H4 (cell line): ENCODE measurements at regions not wholly inside any gene's neighbourhood (a gene's known extent, or its start where the extent isn't known, plus 50 kb on each side); places are given as distances from the start of the nearest gene placed in this dataset.
"Not testable (repeated sequence)": the region's sequence is repeated elsewhere in the genome, so short reads cannot be mapped to it uniquely, and the experiment has no call there.

Experiments used
- DNase-seq: peaks from one replicate; pipeline ENCODE4 v3.0.0-alpha.2; 2015; ENCODE audit warnings: low spot score

DNA sequence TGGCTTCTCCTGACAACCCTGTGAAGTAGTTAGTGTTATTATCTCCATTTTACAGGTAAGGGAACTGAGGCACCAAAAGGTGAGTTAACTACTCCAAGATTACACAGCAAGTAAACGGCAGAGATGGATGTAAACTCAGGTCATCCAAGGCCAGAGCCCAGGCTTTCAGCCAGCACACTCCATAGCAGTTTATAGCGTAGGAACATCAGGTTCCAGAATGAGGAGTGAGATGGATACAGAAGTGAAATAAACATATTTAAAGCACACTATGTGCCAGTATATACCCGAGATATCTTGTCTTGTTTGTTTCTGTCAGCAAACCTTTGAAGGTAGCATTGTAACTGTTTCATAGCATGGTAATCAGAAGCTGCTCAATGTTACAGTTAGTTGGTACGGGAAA is 279.0 kb downstream of the OXSM start:
- no peak for DNase-seq

DNA sequence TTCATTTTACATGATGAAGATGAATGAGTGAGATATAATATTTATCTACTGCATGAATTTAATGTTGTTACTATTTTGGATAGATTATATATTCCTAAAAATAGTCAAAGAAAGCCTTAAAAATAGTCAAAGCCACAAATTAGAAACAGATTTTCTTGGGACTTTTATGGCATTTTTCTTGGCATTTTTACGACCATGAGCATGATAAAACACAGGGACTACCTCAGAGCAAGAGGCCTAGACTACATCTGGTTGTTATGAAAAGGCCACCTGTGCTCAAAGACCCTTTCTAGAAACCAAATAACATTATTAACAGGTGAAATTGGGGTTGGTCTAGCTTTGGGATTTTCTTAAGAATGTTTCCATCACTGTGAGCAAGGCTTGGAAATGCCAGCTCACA is 281.0 kb downstream of the OXSM start:
- DNase-seq = no peak

DNA sequence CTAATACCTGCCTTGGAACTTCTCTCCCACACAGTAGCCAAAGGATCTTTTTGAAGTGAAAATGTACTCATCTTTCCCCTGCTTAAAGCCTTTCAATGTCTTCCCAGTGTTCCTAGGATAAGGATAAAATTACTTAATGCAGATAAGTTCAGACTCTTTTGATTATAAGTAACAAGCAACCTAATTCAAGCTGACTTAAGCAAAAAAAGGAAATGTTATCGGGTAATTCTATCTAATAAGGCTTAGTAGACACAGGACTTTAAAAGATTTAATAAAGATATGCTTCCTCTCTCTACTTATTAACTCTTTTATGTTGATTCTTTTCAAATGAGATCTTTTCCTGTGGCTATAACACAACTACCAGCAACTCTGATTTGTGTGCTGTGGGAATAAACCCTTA is 284.2 kb downstream of the OXSM start:
- no peak for DNase-seq

DNA sequence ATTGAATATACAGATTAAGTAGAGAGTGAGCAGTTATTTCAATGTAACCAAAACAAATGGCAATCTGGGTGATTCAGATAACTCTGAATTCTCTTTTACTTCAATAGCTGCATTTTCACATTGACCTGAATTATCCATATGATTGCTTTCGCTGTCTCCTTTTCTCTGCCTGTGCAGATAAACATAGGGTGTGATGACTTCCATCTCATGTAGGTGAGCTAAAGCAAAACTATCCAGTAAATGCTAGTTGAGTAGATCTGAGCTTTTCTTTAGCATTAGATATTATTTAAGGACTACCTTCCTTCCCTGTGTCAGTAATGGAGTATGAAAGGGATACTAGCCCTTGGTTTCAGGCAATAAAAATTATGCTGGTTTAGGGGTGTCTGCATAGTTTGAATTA is 288.6 kb downstream of the OXSM start:
- DNase-seq = no peak

DNA sequence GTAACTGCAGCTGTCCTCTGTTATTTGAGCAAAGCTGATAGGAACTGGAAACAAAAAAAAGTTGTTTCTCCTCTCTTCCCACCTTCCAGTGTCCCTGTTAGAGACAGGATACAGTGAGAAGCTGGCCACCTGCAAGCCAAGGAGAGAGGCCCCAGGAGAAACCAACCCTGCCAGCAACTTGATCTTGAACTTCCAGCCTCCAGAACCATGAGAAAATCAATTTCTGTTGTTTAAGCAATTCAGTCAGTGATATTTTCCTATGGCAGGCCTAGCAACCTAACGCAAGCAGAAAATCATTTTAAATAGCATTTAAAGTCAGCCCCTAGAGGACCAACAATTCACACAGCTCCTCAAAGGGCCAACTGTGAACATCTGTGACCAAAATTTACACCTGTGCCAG is 291.3 kb downstream of the OXSM start:
- DNase-seq = no peak

DNA sequence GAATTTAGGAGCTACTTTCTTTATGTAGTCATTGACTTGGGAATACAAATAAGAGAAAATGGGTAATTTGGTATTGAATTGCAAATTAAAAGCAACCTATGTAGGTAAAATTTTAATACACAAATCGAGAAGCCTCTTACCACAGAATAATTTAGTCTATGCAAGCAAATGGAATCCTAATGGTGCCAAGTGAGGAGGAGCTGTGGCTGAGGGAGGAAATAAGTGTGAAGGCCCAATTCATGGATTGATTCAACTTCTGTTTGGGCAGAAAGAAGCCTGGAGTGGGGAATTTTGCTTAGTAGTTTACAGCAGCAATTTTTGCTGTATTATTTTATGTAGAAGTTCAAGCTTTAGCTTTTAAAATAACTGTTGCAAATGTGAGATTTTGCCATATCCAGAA is 291.9 kb downstream of the OXSM start:
- no peak for DNase-seq

DNA sequence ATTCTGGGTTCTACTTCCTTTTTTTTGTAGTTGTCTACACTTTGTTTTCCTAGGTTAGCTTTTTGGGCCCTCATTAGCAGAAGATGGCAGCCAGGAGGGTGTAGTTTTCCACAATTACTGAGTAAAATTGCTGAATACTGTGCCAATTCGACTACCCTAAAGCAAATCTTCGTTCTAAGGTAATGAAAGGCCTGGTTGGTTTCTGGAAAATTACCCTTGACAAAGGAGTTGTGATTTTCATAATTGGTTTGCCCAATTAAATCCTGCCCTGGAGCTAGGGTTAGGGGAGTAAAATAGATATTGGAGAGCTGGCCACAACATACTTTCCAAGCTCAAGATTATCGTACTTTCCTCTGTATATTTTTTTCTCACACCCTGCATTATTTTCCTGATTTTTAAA is 293.0 kb downstream of the OXSM start:
- DNase-seq = no peak

DNA sequence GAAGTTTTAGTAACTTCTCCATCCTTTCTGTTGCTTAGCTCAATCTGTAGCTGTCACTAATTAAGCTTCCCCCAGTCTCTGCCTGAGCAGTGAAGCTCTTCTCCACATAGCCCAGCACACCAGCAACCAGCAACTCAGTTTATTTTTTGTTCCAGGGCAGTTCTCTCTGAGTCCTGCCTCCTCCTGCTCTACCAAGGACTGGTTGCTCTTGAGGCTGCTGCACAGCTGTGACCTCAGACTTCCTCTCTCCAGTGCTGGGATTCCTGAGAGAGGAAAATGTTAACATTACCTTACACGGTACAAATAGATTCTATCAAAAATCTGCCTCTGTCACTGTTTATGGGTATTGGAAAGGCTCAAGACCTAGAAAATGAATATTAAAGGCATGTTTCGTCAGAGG is 294.7 kb downstream of the OXSM start:
- DNase-seq = no peak

DNA sequence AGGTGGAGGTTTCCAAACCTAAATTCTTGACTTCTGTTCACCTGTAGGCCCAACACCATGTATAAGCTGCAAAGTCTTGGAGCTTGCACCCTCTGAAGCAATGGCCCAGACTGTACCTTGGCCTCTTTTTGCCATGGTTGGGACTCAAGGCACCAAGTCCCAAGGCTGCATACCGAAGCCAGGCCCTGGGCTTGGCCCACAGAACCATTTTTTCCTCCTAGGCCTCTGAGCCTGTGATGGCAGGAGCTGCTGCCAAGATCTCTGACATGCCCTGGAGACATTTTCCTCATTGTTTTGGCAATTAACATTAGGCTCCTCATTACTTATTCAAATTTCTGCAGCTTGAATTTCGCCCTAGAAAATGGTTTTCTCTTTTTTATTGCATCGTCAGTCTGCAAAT is 297.9 kb downstream of the OXSM start:
- no peak for DNase-seq

DNA sequence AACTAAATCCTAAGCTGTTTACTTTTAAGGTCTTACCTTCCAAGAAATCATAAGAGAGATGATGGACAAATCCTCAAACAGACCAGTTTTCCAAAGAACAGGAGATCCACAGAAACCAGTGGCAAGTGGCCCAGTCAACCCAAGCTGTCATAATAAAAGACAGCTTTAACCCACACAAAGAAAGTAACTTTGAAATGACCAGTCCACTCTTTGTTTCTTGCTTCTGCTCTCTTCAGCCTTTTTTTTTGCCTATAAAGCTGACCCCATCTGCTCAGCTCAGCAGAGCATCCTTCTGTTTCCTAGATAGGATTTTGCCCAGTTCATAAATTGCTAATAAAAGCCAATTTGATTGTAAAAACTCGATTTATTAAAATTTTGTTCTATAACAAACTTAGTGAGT is 299.4 kb downstream of the OXSM start:
- no peak for DNase-seq

DNA sequence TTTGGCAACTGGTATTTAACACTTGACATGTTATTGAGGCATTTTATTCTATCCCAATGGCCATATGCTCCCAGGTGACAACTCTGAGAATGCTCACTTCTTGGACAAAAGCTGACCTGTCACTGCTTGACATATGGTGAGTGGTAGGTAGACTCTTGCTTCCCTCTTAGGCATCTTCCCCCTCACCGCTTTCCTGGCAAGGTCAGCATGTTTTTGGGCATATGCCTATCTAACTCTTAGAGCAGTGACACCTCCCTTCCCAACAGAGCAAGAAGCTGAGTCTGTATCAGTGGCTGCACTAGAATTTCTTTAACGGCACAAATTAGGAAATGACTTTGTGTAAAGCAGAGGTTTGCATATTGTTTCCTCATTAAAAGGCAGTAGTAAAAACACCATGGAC is 300.7 kb downstream of the OXSM start:
- no peak for DNase-seq

DNA sequence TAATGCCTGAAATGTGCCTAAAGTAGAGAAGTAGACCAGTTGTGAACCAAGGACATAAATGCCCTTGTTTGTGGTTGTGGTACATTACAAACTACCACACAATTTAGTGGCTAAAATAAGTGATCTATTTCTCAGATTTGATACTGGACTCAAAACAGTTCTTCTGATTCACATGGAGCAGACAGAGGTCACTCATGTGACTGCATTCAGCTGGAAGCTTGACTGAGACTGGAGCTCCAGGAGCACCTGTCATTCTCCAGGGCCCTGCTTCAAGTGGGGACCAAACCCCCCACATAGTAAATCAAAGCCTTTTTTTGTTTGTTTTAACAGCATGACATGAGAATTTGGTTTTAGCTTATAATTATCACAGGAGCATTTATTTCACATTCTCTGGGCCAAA is 301.2 kb downstream of the OXSM start:
- no peak for DNase-seq

DNA sequence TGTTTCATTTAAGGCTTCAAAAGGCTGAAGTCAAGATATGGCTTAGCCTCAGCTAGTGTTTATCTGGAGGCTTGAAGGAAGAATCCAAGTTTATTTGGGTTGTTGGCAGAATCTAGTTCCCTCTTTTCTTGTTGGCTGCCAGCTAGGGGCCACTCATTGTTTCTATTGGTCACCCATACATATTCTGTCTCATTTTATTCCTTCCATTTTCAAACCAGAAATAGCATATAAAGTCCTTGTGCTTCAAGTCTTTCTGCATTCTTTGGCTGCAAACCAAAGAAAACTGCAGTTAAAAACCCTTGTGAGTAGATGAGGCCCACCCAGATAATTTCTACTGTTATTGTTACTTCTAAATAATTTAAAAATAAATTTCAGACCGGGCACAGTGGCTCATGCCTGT is 301.7 kb downstream of the OXSM start:
- DNase-seq = no peak

DNA sequence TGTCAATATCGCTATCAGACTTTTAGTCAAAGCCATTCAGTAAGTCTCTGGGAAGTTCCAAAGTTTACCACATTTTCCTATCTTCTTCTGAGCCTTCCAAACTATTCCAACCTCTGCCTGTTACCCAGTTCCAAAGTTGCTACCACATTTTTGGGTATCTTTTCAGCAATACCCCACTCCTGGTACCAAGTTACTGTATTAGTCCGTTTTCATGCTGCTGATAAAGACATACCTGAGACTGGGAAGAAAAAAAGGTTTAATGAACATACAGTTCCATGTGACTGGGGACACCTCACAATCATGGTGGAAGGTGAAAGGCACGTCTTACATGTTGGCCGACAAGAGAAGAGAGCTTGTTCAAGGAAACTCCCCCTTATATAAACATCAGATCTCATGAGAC is 307.2 kb downstream of the OXSM start:
- DNase-seq = not testable (repeated sequence)

DNA sequence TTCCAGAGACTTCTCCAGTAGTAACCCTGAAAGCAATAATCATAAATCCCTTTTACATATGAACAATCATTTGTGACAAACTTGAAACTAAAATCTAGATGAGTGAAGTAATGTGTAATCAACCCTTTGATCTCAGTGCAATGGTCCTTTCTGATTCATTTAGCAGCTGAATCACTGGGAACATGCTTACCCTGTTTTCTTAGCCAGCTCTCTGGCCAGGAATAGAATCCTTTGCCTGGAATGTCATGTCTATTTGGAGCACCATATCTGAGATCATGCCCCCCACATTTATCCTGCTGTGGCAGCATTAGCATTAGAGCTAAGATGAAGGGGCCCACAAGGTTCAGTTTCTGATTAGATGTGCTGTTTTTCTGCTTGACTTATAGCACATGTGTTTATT is 309.8 kb downstream of the OXSM start:
- no peak for DNase-seq

DNA sequence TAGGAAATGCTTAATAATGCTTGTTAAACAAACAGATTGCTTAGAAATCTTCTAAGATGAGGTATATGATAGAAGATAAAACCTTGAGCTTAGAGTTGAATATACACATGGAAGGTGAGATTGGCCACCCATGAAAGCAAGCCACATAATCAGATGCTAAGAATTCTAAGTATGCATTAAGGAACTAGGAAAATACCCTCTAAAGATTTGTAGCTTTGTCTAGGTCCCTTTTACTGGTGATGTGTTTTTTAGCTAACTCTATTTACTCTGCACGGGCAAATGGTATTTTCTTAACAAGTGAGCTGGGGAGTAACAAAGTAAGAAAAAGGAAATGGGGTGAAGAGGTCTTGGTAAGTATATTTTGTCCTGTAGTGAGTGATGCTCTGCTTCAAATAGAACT is 310.3 kb downstream of the OXSM start:
- DNase-seq = no peak

DNA sequence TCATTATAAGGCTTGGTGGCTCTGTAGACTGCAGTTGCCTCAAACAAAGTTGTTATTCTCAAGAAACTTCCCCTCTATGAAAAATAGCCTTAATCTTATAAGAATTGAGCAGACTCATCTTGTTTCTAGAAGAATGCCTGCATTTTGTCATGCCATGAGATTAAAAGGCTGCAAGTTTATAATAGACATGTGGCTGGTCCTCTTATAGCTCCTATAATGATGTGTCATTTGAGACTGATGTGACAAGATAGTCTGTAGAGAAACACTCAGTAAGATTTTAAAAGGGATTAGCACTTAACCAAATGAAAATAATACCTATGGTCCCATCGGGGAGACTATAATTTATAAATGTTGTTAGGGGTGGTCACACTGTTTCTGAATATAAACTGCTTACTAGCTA is 312.5 kb downstream of the OXSM start:
- DNase-seq = no peak

DNA sequence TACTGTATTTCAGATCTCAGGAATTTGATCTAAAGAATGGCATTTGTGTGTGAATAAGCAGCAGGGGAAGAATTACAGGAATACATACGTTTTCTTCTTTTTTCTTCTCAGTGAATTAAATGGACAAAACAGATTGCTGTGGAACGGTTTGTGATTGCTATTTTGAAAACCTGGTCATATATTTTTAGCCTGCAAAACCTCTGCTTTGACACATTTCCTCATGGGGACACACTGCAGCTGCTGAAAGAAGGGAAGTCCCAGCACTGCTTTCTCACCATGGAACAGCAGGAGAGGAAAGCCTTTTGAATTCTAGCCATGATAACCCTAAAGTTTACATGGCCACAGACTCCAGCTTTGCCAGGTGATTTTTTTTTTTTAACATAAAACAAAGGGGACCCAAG is 315.0 kb downstream of the OXSM start:
- DNase-seq = no peak

DNA sequence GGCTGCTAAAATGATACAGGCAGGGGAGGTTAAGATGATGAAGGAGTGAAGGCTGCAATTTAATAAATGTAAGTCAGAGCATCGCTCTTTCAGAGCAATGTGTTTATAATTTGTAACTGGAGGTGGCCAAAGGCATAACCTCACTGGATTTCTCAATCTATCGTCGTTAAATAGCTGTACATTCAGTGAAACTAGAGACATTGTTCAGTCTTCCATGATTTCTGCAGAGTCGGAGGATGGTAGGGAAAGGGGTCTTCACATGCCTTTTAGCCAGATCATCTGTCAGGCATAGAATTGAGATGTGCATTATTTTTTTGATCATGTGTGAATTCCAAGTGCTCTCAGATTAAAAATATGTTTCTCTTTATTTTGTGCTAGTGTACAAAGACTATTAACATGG is 315.4 kb downstream of the OXSM start:
- no peak for DNase-seq

DNA sequence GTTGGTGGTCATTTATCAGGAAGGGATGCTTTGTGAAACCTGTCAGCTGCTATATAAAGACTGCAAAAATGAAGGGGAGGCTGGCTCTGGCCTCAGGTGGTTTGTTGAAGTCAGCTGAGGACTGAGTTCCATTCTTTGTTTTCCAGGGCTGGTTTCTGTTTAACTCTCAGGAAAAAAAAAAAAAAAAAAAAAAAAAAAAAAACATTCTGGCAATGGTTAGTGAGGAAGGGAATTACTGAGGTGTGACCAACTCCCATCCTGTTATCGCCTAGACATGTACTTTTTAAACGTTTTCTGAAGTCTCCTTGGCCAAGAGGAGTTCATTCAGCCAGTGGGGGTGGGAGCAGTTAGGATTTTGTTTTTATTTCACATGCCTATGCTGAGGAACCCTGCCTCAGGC is 316.3 kb downstream of the OXSM start:
- DNase-seq = no peak

DNA sequence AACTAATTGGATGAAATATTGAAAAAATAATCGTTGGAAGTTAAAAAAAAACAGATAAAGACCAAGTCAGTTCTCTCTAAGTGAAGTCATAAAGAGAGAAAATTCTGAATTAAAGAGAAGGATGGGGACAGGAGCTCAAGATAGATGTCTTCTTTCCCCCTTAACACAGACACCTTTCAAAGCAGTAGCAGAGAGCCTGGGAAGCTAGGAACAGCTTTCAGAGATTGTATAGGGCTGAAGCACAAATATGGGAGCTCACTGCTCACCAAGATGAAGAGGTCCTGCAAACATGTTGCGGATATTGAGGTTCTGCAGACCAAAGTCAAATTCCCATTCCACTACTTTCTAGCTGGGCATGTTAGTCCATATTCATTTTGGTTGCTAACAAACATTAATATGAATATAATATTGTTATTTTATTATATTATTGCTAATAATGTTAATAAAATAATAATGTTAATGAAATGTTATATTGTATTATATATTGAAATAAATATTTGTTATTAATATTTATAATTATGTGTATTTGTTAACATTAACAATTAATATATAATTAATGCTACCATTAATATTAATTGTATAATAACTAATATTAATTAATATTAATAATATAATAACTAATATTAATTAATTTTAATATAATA is 319.1 kb downstream of the OXSM start:
- DNase-seq = no peak

DNA sequence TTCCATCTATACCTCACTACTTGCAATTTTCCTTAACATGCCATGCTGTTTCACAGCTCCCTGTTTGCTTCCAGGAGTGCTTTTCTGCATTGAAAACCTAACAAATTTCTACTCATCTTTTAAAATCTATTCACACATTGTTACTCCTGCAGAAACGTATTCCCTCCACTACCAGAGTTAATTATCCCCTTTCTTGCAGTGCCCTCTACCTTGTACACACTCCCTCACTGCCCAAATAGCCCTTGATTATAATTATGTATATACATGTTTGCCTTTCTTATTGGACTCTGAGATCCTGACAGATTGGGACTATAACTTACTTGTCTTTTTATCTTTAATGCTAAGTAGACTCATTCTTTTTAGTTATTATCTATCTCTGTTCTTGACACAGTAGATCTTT is 325.0 kb downstream of the OXSM start:
- DNase-seq = no peak

DNA sequence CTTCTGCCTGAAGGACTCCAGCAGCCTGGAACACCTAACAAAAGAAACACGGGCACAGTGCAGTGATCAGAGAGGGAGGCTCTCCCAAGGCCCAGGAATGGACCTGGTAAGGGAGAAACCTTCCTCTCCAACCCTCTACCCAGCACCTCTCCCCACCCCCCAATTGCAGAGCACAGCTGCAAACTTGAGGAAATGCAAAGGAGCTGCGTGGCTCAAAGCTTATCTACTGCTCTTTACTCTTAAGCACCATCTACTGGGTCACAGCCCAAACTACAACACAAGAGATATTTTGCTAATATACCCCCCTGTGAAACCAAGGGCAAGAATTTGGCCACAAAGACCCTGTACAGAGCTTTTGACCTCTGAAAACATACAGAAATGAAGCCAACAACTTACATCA is 328.3 kb downstream of the OXSM start:
- DNase-seq = no peak

DNA sequence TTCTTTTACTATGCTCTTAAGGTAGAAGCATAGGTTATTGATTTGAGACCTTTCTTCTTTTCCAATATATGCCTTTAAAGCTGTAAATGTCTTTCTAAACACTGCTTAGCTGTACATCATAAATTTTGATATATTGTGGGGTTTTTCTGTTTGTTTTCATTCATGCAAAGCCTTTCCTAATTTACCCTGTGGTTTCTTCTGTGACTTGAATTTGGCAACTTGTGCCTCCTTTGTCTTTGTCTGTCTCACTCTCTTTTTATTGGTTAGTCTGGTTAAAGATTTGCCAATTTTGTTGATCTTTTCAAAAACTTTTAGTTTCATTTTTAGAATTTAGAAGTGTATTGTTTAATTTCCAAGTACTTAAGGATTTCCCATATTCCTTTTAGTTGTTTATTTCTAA is 343.1 kb downstream of the OXSM start:
- DNase-seq = no peak

DNA sequence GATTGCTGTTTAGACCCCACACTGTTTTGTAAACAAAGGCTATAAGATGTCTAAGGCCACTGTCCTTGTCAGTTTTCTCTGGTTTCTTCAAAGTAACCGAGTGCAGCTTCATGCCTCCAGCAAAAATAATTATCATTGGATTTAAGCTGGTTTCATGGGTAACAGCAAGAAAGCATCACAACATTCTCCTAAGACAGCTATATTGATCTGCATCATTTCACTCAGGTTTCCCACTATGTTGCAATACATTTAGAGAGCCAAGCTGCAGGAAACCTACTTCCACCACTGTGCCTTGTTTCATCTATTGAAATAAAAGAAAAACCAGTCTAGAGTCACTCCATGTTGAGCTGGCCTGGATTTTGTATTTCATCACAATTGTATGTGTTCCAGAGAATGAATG is 351.4 kb downstream of the OXSM start:
- DNase-seq = no peak
